Right hindlimb (tissue), 1 donor: ENCODE measurements at regions not wholly inside any gene's neighbourhood (a gene's known extent, or its start where the extent isn't known, plus 50 kb on each side); places are given as distances from the start of the nearest gene placed in this dataset.

Experiments used
- DNase-seq: peaks from one replicate; pipeline ENCODE4 v3.0.0-alpha.2; 2018

DNA sequence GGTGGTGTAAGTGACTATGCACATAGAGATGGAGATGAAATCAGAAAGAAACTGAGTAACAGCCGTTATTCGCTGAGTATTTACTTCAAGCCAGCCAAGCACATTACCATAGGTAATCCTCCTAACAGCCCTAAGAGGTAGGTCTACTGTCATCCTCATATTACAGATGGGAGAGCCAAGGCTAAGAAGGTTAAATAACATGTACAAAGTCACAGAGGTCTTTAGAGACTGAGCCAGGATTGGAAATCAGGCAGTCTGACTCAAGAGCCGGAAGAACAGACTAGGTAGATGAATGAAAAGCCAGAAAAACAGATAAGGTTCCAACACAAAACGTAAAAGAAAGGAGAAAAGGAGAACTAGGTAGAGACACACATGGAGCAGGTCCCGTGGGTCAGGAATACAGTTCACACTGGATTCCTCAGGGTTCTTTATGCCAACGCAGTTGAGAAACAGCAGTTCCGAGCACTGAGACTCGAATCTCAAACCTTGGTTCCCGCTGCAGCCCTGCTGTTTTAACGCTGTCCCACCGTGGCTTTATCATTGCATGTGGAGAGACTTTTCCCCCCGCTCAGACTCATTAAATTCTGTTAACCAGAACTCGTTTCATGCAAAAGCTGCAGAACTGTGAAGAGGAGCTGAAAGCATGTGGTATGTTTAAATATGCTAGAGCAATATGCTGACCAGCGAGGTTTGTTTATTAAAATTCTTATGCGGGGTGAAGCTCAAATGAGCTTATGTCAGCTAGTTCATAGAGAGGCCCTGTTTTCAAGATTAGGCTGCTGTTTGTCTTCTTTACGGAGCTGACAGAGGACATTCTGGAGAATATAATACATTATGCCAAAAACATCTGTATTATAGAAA lies 537.9 kb downstream of the CD83 start:
- no peak for DNase-seq

DNA sequence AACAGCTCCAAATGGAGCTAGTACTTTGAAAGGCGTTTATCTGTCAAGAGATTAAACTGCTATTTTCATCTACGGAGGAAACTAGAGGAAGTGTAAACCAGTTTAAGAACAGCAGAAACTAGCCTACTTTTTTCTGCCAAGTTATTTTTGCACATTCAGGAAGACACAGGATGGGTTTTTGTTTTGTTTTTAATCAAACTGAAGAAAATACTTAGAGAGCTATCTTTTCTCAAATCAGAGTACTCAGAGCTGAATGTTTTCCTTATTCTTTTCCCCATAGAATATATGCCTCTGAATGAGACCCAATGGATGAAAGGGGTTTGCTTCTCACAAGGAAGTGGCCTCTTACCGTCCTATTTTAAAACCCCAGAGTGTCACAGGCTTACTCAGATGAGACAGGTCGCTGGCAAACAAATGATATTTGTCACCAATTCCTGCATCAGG lies 538.5 kb downstream of the CD83 start:
- DNase-seq, result no peak

DNA sequence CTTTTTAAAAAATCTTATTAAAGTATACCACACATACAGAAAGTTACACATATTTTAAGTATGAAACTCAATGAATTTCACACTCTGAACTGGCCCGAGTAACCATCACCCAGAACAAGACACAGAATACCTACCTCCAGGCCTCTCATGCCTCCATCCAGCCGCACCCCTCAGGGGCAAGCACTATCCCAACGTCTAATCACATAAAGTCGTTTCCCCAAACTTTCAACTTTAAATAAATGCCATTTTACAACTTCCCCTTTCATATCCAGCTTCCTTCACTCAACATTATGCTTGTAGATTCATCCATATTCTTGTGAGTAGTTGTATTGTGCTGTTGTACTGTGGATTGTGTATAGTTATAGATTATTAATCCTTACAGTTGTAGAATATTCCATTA lies 539.1 kb downstream of the CD83 start:
- DNase-seq, result no peak

DNA sequence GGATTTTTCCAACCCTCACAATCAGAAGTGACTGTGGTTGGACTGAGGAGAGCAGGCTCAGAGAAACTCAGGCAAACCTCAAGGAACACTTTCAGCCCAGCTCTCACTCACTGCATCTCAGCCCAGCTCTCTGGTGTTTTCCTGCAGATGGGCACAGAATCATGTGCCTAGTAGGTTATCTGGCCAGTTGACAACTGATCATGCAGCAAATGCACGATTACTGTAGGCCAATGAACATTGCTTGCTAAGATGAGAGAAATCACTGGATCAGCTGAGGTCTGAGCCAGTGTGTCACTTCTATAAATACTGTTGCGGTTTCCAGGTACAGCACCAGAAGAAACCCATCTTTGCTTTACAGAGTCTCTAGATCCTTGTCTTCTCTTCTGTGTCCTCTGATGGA lies 540.5 kb downstream of the CD83 start:
- no peak for DNase-seq

DNA sequence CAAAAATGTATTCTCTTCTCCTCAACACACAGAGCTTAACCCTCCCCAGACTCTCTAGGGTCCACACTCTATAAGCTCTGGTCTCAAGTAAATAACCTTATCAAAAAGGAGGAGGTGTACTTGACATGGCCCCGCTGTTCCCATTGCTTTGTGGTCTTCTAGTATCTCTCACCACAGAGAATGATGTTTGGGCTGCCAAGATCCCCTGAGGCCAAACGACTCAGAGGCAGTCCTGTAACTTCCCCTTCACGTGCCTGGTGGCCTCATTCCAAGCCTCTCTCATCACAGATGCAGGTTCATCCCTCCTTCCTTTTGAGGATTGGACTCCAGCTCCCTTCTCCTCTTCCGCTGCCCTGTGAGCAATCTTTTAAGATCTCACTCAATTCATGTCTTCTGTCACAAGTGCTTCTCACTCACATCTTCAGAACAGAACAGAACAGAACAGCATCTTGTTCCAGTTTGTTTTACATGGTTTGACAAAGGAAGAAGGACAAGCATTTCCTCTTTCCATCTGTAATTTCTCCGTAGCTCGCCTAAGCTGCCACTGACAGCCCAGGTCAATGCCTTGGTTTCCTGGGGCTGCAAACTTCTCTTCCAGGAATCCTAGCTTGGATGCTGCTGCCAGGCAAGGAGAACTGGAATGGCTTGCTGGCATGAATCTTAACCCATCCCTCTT lies 541.5 kb downstream of the CD83 start:
- DNase-seq, result no peak

GRCh38 chr6:14659841-14660240 lies 542.3 kb downstream of the CD83 start:
- no peak for DNase-seq

DNA sequence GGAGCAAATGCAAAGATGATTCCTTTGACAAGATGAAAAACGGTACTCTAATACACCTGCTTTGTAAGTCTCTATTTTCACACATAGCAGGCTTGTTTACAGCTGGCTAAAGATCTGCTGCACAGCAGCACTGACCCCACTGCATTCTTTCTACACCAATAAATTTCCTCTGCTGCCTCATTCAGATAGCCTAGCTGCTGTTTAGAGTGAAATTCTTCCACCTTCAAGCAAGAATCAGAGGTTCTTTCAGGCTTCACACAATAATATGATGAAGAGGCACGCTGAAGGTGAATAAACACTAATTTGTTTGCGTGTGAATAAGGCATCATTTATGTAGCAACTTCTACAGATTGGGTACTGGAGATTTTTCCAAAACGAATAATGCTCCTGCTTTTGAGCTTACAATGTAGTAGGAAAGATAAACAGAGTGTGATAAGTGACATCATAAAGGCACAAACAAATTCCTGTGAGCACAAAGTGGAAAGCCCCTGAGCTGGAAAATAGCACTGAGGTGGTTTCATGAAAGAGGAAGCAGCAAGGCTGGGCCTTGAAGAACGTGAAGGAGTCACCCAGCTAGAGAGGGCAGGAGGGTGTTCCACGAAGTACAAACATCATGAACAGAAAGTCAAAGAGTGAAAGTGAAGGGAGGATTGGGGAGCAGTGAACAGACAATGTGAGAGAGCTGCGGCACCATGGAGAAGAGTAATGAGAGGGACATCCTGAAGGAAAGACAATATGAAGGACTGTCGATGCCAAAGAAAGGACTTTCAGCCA lies 543.4 kb downstream of the CD83 start:
- DNase-seq, result no peak

DNA sequence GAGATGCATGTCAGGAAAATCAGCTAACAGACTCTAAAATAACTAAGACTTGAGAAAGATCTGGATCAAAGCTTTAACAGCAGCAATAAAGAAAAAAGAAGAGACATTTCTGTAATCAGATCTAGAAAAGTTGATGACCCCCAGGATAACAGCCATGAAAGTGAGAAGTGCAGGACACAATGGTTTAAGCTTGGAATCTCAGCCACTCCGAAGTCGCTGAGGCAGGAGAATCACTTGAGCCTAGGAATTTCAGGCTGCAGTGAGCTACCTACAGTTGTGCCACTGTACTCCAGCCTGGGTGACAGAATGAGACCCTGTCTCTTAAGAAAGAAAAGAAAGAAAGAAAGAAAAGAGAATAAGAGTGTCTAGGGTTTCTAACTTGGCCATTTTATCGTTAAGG lies 544.1 kb downstream of the CD83 start:
- DNase-seq, result no peak

GRCh38 chr6:14664112-14664601 lies 546.6 kb downstream of the CD83 start:
- no peak for DNase-seq

DNA sequence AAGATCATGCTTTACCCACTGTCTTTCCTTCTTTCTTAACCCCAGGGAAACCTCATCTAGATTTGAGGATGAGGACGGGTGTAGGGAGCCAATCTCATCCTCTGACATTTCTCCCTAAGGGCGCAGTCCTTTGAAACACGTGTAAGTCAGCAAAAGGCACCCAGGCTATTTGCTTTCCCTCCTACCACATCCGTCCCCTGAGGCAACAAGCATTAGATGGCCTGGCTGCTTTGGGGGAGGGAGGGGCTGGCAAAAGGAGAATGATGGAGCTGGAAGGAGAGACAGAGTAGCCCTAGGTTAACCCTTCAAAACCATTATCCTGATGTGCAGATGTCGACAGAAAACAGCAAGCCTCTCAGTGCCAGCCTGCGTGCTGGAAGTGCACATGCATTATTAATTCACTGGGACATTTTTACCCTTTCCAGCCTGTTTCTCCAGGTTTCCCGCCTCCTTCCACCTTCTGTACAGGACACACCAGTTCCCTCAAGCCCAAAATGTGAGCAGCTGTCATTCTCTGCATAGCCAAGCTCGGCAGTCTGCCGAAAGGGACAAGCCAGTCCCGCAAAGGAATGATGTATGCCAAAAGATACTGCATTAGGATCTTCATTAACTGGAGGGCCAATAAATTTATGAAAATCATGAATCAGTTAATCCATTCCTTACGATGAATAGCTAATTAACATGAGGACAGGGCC lies 547.2 kb downstream of the CD83 start:
- no peak for DNase-seq

GRCh38 chr6:14665827-14666724 lies 548.5 kb downstream of the CD83 start:
- no peak for DNase-seq

DNA sequence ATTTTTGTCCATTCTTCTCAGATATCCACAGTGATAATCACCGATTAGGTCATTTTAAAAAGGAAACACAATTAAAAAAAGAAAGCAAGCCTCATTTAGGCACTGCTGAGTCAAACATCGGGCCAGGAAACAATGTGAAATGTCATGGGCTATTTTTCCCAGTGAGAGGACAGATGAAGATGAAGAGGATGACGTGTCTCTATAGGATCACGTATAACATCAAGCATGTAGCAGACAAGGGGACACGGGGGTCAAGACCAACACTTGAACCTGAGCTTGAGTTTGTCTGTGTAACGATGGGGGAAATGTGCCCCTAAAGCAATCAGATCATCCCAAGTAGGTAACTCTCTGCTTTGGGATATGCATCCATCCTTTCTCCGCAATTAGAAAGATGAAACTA lies 553.2 kb downstream of the CD83 start:
- no peak for DNase-seq

- peak; percentile 63 for DNase-seq
Measured at GRCh38 chr6:14671261-14671681, 553.7 kb downstream of the CD83 start.

DNA sequence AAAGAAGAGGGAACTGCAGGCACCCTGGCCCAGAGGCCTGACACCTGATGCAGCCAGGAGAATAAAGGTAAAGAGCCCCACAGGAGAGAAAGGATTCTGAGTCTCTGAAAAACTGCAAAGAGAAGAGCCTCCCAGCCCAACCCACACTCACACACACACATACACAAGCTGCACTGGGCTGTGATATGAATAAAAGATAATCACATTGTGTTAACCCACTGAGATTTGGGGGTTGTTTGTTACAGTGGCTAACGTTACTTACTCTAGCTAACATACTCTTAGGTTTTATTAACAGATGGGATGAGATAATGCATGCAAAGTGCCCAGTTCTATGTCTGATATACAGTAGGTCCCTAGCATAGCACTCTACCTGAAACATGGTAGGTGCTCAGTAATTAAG lies 554.4 kb downstream of the CD83 start:
- DNase-seq, result no peak

- DNase-seq, result no peak
Measured at GRCh38 chr6:14673201-14673600, 555.6 kb downstream of the CD83 start.

- no peak for DNase-seq
Measured at GRCh38 chr6:14674458-14674857, 556.9 kb downstream of the CD83 start.

- no peak for DNase-seq
Measured at GRCh38 chr6:14674867-14675648, 557.5 kb downstream of the CD83 start.

- no peak for DNase-seq
Measured at GRCh38 chr6:14676064-14676463, 558.5 kb downstream of the CD83 start.

GRCh38 chr6:14676977-14677781 lies 559.6 kb downstream of the CD83 start:
- DNase-seq, result no peak
